AG10803 (cell line): ENCODE measurements at regions not wholly inside any gene's neighbourhood (a gene's known extent, or its start where the extent isn't known, plus 50 kb on each side); places are given as distances from the start of the nearest gene placed in this dataset.

ENCODE experiments used
- DNase-seq: peaks from one replicate; pipeline ENCODE4 v3.0.0; 2010; ENCODE audit warnings: low read depth
- H3K4me3 ChIP-seq: 2 replicates; pipeline ENCODE4 v1.5.1; 2011; ENCODE audit warnings: mild to moderate bottlenecking, low read length, control low read depth
- CTCF ChIP-seq: conservative IDR thresholded peaks from 2 replicates; pipeline ENCODE4 v1.5.1; 2011; ENCODE audit warnings: mild to moderate bottlenecking, low read length, control low read depth, inconsistent platforms

DNA sequence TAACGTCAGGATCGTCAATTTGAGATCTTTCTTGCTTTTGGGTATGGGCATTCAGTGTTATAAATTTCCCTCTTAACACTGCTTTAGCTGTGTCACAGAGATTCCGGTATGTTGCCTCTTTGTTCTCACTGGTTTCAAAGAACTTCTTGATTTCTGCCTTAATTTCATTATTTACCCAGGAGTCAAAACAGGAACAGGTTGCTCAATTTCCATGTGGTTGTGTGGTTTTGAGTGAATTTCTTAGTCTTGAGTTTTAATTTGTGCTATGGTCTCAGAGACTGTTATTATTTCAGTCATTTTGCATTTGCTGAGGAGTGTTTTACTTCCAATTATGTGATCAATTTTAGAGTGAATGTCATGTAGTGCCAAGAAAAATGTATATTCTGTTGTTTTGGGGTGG lies 153.1 kb downstream of the PCDH17 start:
- DNase-seq, result no peak
- no peak overlapping the region for H3K4me3 ChIP-seq
- TF ChIP-seq CTCF, result no peak

DNA sequence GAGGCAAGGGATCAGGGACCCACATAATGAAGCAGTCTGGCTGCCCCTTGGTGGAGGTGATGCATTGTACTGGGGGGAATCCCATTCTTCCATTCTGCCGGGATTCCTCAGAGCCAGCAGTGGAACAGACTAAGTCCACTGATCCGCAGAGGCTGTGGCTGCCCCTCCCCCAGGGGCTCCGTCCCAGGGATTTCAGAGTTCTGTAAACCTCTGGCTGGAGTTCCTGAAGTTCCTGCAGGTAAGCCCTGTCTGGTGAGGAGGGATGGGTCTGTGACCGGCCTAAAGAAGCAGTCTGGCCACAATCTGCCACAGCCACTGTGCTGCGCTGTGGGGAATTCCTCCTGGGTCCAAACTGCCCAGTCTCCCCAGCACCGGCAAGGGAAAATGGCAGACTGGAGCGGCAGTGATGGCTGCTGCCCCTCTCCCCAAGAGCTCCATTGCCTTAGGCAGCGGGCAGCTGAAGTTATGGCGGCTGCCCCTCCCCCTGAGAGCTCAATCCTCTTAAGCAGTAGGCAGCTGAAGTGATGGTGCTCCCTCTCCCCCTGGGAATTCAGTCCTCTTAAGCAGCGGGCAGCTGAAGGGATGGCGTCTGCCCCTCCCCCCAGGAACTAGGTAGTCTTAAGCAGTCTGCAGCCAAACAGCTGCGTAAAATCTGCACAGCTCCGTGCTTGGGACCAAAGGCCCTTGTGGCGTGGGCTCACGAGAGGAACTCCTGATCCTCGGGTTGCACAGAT lies 155.7 kb downstream of the PCDH17 start:
- no peak overlapping the region for H3K4me3 ChIP-seq
- no peak for DNase-seq
- TF ChIP-seq CTCF, result no peak

GRCh38 chr13:57799624-57800023 lies 168.1 kb downstream of the PCDH17 start:
- DNase-seq, result no peak
- H3K4me3 ChIP-seq, result no peak overlapping the region
- no peak for TF ChIP-seq CTCF

GRCh38 chr13:57813651-57814050 lies 182.1 kb downstream of the PCDH17 start:
- no peak for DNase-seq
- TF ChIP-seq CTCF, result no peak
- H3K4me3 ChIP-seq, result no peak overlapping the region

- no peak for DNase-seq
- no peak overlapping the region for H3K4me3 ChIP-seq
- no peak for TF ChIP-seq CTCF
Measured at GRCh38 chr13:57815600-57815999, 184.1 kb downstream of the PCDH17 start.

DNA sequence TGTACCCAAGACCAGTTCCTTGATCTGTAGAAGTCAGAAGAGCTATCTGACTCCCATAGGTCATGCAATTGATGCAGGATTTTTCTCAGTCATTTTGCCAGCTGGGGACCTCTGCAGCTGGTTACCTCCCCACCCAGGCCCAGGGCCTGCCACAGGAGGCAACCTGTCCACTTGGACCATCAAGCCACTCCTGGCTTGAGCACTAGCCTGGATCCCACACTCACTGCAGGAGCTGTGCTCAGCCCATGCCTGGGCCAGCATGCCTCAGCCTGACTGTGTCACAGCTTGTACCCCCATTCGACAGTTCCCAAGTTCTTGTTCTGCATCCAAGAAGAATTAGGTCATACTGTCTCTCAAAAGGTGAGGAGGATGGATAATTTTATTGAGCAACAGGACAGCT lies 189.4 kb downstream of the PCDH17 start:
- DNase-seq, result no peak
- no peak overlapping the region for H3K4me3 ChIP-seq
- TF ChIP-seq CTCF, result no peak

DNA sequence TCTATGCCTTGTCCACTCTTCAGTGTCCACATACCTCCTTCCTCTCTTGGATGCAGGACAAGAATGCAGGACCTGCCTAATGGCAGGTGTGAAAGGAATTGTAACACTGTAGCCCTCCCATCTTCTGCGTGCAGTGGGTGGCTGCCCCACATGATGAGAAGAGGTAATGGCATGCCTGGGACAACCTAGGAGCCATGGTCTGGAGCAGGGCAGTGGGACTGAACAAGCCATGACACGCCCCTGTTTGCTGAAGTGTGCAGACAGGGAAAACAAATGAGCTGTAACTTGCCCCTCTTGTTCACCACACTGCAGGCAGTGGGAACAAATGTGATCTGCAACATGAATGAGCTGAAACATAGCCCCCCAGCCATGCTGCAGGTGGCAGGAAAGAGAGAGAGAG lies 192.2 kb downstream of the PCDH17 start:
- DNase-seq, result no peak
- TF ChIP-seq CTCF, result no peak
- H3K4me3 ChIP-seq, result no peak overlapping the region
